H9 (cell line): ENCODE measurements at regions not wholly inside any gene's neighbourhood (a gene's known extent, or its start where the extent isn't known, plus 50 kb on each side); places are given as distances from the start of the nearest gene placed in this dataset.

Experiments
- DNase-seq: peaks from one replicate; pipeline ENCODE4 v3.0.0-alpha.2; 2017
- H2AFZ ChIP-seq: one replicate; pipeline ENCODE4 v1.6.1; 2013; ENCODE audit warnings: mild to moderate bottlenecking, low read length, control low read depth, moderate library complexity
- H2AK5ac ChIP-seq: 2 replicates; pipeline ENCODE4 v1.6.1; 2013; ENCODE audit warnings: low read length, control low read depth, mixed read lengths; ENCODE audit not compliant: insufficient read length
- H2BK120ac ChIP-seq: one replicate; pipeline ENCODE4 v1.6.1; 2013; ENCODE audit warnings: low read depth, mild to moderate bottlenecking, low read length, control low read depth, inconsistent platforms; ENCODE audit not compliant: poor library complexity, severe bottlenecking
- H2BK12ac ChIP-seq: 2 replicates; pipeline ENCODE4 v1.6.1; 2013; ENCODE audit warnings: low read length, control low read depth, mixed read lengths, low read depth; ENCODE audit not compliant: insufficient read length
- H2BK15ac ChIP-seq: 2 replicates; pipeline ENCODE4 v1.6.1; 2013; ENCODE audit warnings: low read depth, low read length, control low read depth
- H2BK20ac ChIP-seq: one replicate; pipeline ENCODE4 v1.6.1; 2013; ENCODE audit warnings: low read depth, mild to moderate bottlenecking, low read length, control low read depth, inconsistent platforms; ENCODE audit not compliant: poor library complexity, severe bottlenecking
- H2BK5ac ChIP-seq: 2 replicates; pipeline ENCODE4 v1.6.1; 2013; ENCODE audit warnings: low read length, control low read depth, mixed read lengths; ENCODE audit not compliant: insufficient read length
- H3K14ac ChIP-seq: 2 replicates; pipeline ENCODE4 v1.6.1; 2013; ENCODE audit warnings: low read length, control low read depth; ENCODE audit not compliant: insufficient read depth
- H3K18ac ChIP-seq: 2 replicates; pipeline ENCODE4 v1.6.1; 2013; ENCODE audit warnings: low read depth, mild to moderate bottlenecking, mixed read lengths, low read length, control low read depth; ENCODE audit not compliant: insufficient read length
- H3K23ac ChIP-seq: 2 replicates; pipeline ENCODE4 v1.6.1; 2013; ENCODE audit warnings: low read length, control low read depth, mixed read lengths, low read depth; ENCODE audit not compliant: insufficient read length
- H3K23me2 ChIP-seq: 2 replicates; pipeline ENCODE4 v1.6.1; 2013; ENCODE audit warnings: low read depth, mild to moderate bottlenecking, mixed read lengths, low read length, control low read depth; ENCODE audit not compliant: insufficient read length, poor library complexity, severe bottlenecking
- H3K27ac ChIP-seq: 2 replicates; pipeline ENCODE4 v1.5.1; 2013; ENCODE audit warnings: low read length, control low read depth, mixed read lengths, low read depth; ENCODE audit not compliant: insufficient read length
- H3K27me3 ChIP-seq: 2 replicates; pipeline ENCODE4 v1.6.1; 2013; ENCODE audit warnings: low read length, control low read depth, inconsistent platforms; ENCODE audit not compliant: insufficient read depth
- H3K4ac ChIP-seq: 2 replicates; pipeline ENCODE4 v1.6.1; 2013; ENCODE audit warnings: low read depth, mild to moderate bottlenecking, control low read depth, inconsistent platforms, low read length, moderate library complexity
- H3K4me1 ChIP-seq: 2 replicates; pipeline ENCODE4 v1.6.1; 2013; ENCODE audit warnings: low read length, control low read depth, inconsistent platforms; ENCODE audit not compliant: insufficient read depth
- H3K4me2 ChIP-seq: 2 replicates; pipeline ENCODE4 v1.6.1; 2013; ENCODE audit warnings: low read length, control low read depth, mixed read lengths; ENCODE audit not compliant: insufficient read length, insufficient read depth
- H3K56ac ChIP-seq: 2 replicates; pipeline ENCODE4 v1.6.1; 2013; ENCODE audit warnings: low read depth, mild to moderate bottlenecking, mixed read lengths, low read length, control low read depth; ENCODE audit not compliant: insufficient read length
- H3K79me1 ChIP-seq: 2 replicates; pipeline ENCODE4 v1.6.1; 2013; ENCODE audit warnings: low read depth, mild to moderate bottlenecking, moderate library complexity, low read length, control low read depth, inconsistent platforms; ENCODE audit not compliant: insufficient read depth, poor library complexity, severe bottlenecking
- H3K79me2 ChIP-seq: 2 replicates; pipeline ENCODE4 v1.6.1; 2013; ENCODE audit warnings: low read length, control low read depth, inconsistent platforms; ENCODE audit not compliant: insufficient read depth
- H3K9ac ChIP-seq: 2 replicates; pipeline ENCODE4 v1.6.1; 2013; ENCODE audit warnings: low read length, control low read depth, mixed read lengths; ENCODE audit not compliant: insufficient read length; ENCODE audit errors: extremely low read depth
- H3K9me3 ChIP-seq: one replicate; pipeline ENCODE4 v1.6.1; 2013; ENCODE audit warnings: low read depth, low read length, inconsistent platforms; ENCODE audit not compliant: control insufficient read depth
- H3T11ph ChIP-seq: one replicate; pipeline ENCODE4 v1.6.1; 2013; ENCODE audit warnings: mild to moderate bottlenecking, low read length, control low read depth, inconsistent platforms
- H4K20me1 ChIP-seq: one replicate; pipeline ENCODE4 v1.6.1; 2013; ENCODE audit not compliant: control insufficient read depth, insufficient read length, insufficient read depth
- H4K5ac ChIP-seq: 2 replicates; pipeline ENCODE4 v1.6.1; 2013; ENCODE audit warnings: low read depth, mild to moderate bottlenecking, mixed read lengths, low read length, control low read depth; ENCODE audit not compliant: insufficient read length
- H4K8ac ChIP-seq: replicated peaks from 2 replicates; pipeline ENCODE4 v1.6.1; 2013; ENCODE audit warnings: low read length, control low read depth, mixed read lengths, low read depth; ENCODE audit not compliant: insufficient read length
- H4K91ac ChIP-seq: 2 replicates; pipeline ENCODE4 v1.6.1; 2013; ENCODE audit warnings: low read depth, mild to moderate bottlenecking, moderate library complexity, mixed read lengths, low read length, control low read depth; ENCODE audit not compliant: insufficient read length
- H3K27ac Mint-ChIP-seq, 3 experiments: 2 replicates in 2 of 3; 3 replicates in 1 of 3; pipeline ENCODE4 v1.8.0; 2020 to 2021; ENCODE audit warnings: mixed read lengths in 3 of 3, mild to moderate bottlenecking in 1 of 3, moderate library complexity in 1 of 3
- H3K27me3 Mint-ChIP-seq: 2 replicates; pipeline ENCODE4 v1.8.0; 2021; ENCODE audit warnings: low read depth, mild to moderate bottlenecking, moderate library complexity, mixed read lengths
- H3K36me3 Mint-ChIP-seq, 3 experiments: 2 replicates in 2 of 3; 3 replicates in 1 of 3; pipeline ENCODE4 v1.8.0; 2020 to 2021; ENCODE audit warnings: low read depth in 3 of 3, mixed read lengths in 3 of 3; ENCODE audit not compliant: insufficient read depth in 1 of 3
- H3K4me1 Mint-ChIP-seq, 2 experiments: 2 replicates each; pipeline ENCODE4 v1.8.0; 2020; ENCODE audit warnings: mixed read lengths in 2 of 2
- H3K4me3 Mint-ChIP-seq, 2 experiments: 2 replicates in 1 of 2; 3 replicates in 1 of 2; pipeline ENCODE4 v1.8.0; 2020 to 2021; ENCODE audit warnings: mild to moderate bottlenecking in 2 of 2, mixed read lengths in 2 of 2, moderate library complexity in 1 of 2
- H3K9me3 Mint-ChIP-seq, 2 experiments: 2 replicates in 1 of 2; 3 replicates in 1 of 2; pipeline ENCODE4 v1.8.0; 2020; ENCODE audit warnings: mild to moderate bottlenecking in 2 of 2, mixed read lengths in 2 of 2, moderate library complexity in 1 of 2
- CTCF ChIP-seq: fragments of 200-600 bp; sonication (generic); conservative IDR thresholded peaks from 3 replicates; pipeline ENCODE4 v1.8.0; 2021; ENCODE audit warnings: antibody characterized with exemption, mild to moderate bottlenecking
- WGBS: extraction: QIAGEN DNeasy Blood & Tissue Kit; methylation state at CpG from one replicate; pipeline ENCODE4 v1.1.7; 2013; ENCODE audit warnings: missing lambda C conversion rate, low lambda C conversion rate, mixed read lengths; ENCODE audit not compliant: insufficient read length; ENCODE audit errors: extremely low coverage; 5-methylcytosine and 5-hydroxymethylcytosine counted together

GRCh38 chr13:61039302-61039701, 376.3 kb downstream of the PCDH20 start:
- Histone ChIP-seq H4K91ac (no peak overlapping the region), H2BK20ac (no peak overlapping the region), H3K79me2 (no peaks in the 10 kb centered on the region), H3K9ac (no peak overlapping the region), H4K8ac (no peak overlapping the region), H2BK15ac (no peak overlapping the region), H2BK5ac (no peak overlapping the region), H3K23me2 (no peaks in the 10 kb centered on the region), H2BK12ac (no peak overlapping the region), H3K27ac (no peak overlapping the region), H4K5ac (no peak overlapping the region), H3K27me3 (no peaks in the 10 kb centered on the region), H3T11ph (no peak overlapping the region), H2AK5ac (no peak overlapping the region), H3K79me1 (no peaks in the 10 kb centered on the region), H3K4me2 (no peak overlapping the region), H3K4me1 (no peaks in the 10 kb centered on the region), H3K23ac (no peak overlapping the region), H3K9me3 (no peaks in the 10 kb centered on the region), H3K4ac (no peak overlapping the region), H3K56ac (no peak overlapping the region), H3K14ac (no peak overlapping the region), H4K20me1 (no peaks in the 10 kb centered on the region), H3K18ac (no peak overlapping the region), H2BK120ac (no peak overlapping the region), H2AFZ (no peak overlapping the region)
- Mint-ChIP-seq H3K27me3 (no peaks in the 10 kb centered on the region), H3K4me3 (no peak overlapping the region), H3K27ac (no peak overlapping the region), H3K4me1 (peaks cover 5 to 8% of the 10 kb centered on the region in 2 experiments; a peak in 3 of 4 replicates), H3K9me3 (no peaks in the 10 kb centered on the region), H3K36me3 (no peaks in the 10 kb centered on the region; a peak in 1 of 7 replicates)
- DNase-seq, result no peak
- TF ChIP-seq CTCF, result no peak
- WGBS, result no CpG with 5 or more reads among the region's 4 CpGs
